ENCODE measurements at regions not wholly inside any gene's neighbourhood (a gene's known extent, or its start where the extent isn't known, plus 50 kb on each side); places are given as distances from the start of the nearest gene placed in this dataset.

GRCh38 chr6:98458708-98459107 is 375.7 kb upstream of the POU3F2 start:
- H3K27me3 Mint-ChIP-seq (ENCODE audit: low read depth in 2 of 2): no peaks in the 10 kb centered on the region
- ATAC-seq: no peak
- Histone ChIP-seq H3K4me3 (ENCODE audit: low read length) (no peak overlapping the region), H3K27me3 (ENCODE audit: control insufficient read depth, insufficient read depth, low read length) (no peaks in the 10 kb centered on the region), H3K4me1 (ENCODE audit: control insufficient read depth, insufficient read depth, low read length) (no peaks in the 10 kb centered on the region), H3K9me3 (ENCODE audit: control insufficient read depth, insufficient read depth, low read length) (no peaks in the 10 kb centered on the region), H3K36me3 (ENCODE audit: control insufficient read depth, insufficient read depth, low read length) (no peaks in the 10 kb centered on the region), H3K27ac (ENCODE audit: low read length) (no peak overlapping the region)
- H3K36me3 Mint-ChIP-seq: no peaks in the 10 kb centered on the region
- H3K4me3 Mint-ChIP-seq: no peak overlapping the region
- H3K4me1 Mint-ChIP-seq: no peaks in the 10 kb centered on the region
- no peak for DNase-seq
- peaks cover 5 to 10% of the 10 kb centered on the region in 2 donors for H3K9me3 Mint-ChIP-seq
- intact Hi-C loops (cut with micrococcal nuclease): no loop called here
- 83% methylated on average over 2 of the region's 2 CpGs for WGBS (ENCODE audit: insufficient coverage)
- no peak overlapping the region for H3K27ac Mint-ChIP-seq
- TF ChIP-seq CTCF (IDR thresholded peaks at IDR 0.05): no peak

GRCh38 chr6:98463038-98464000 is 371.1 kb upstream of the POU3F2 start:
- 87% methylated on average over 11 of the region's 12 CpGs for WGBS (ENCODE audit: insufficient coverage)
- no peak overlapping the region for H3K27ac Mint-ChIP-seq
- H3K9me3 Mint-ChIP-seq: peaks cover 6 to 13% of the 10 kb centered on the region in 2 donors
- no peaks in the 10 kb centered on the region for H3K4me1 ChIP-seq (ENCODE audit: control insufficient read depth, insufficient read depth, low read length)
- H3K36me3 ChIP-seq (ENCODE audit: control insufficient read depth, insufficient read depth, low read length): no peaks in the 10 kb centered on the region
- no peaks in the 10 kb centered on the region for H3K27me3 ChIP-seq (ENCODE audit: control insufficient read depth, insufficient read depth, low read length)
- H3K9me3 ChIP-seq (ENCODE audit: control insufficient read depth, insufficient read depth, low read length): no peaks in the 10 kb centered on the region
- H3K4me3 ChIP-seq (ENCODE audit: low read length): no peak overlapping the region
- no peaks in the 10 kb centered on the region for H3K36me3 Mint-ChIP-seq
- no peak for DNase-seq
- H3K4me1 Mint-ChIP-seq: no peaks in the 10 kb centered on the region
- no peaks in the 10 kb centered on the region for H3K27me3 Mint-ChIP-seq (ENCODE audit: low read depth in 2 of 2)
- H3K4me3 Mint-ChIP-seq: no peak overlapping the region
- H3K27ac ChIP-seq (ENCODE audit: low read length): no peak overlapping the region
- no peak for TF ChIP-seq CTCF (IDR thresholded peaks at IDR 0.05)
- intact Hi-C loops (cut with micrococcal nuclease): no loop called here
- ATAC-seq: no peak

- intact Hi-C loops (cut with micrococcal nuclease): no loop called here
- Histone ChIP-seq H3K9me3 (ENCODE audit: control insufficient read depth, insufficient read depth, low read length) (peaks cover 5% of the 10 kb centered on the region), H3K4me3 (ENCODE audit: low read length) (no peak overlapping the region), H3K27ac (ENCODE audit: low read length) (no peak overlapping the region), H3K4me1 (ENCODE audit: control insufficient read depth, insufficient read depth, low read length) (no peaks in the 10 kb centered on the region), H3K36me3 (ENCODE audit: control insufficient read depth, insufficient read depth, low read length) (no peaks in the 10 kb centered on the region), H3K27me3 (ENCODE audit: control insufficient read depth, insufficient read depth, low read length) (no peaks in the 10 kb centered on the region)
- no peak overlapping the region for H3K4me3 Mint-ChIP-seq
- TF ChIP-seq CTCF (IDR thresholded peaks at IDR 0.05): no peak
- H3K36me3 Mint-ChIP-seq: no peaks in the 10 kb centered on the region
- peaks cover 14 to 16% of the 10 kb centered on the region in 2 donors for H3K9me3 Mint-ChIP-seq
- H3K27ac Mint-ChIP-seq: no peak overlapping the region
- H3K4me1 Mint-ChIP-seq: no peaks in the 10 kb centered on the region
- 91% methylated on average over 2 of the region's 2 CpGs for WGBS (ENCODE audit: insufficient coverage)
- ATAC-seq (no peak), DNase-seq (no peak)
- H3K27me3 Mint-ChIP-seq (ENCODE audit: low read depth in 2 of 2): no peaks in the 10 kb centered on the region
Measured at GRCh38 chr6:98467091-98467490, 367.3 kb upstream of the POU3F2 start.

All from natural killer cell (primary cell).